Type B pancreatic cell (in vitro differentiated cells): ENCODE measurements at regions not wholly inside any gene's neighbourhood (a gene's known extent, or its start where the extent isn't known, plus 50 kb on each side); places are given as distances from the start of the nearest gene placed in this dataset.

Experiments
- DNase-seq: peaks from one replicate; pipeline ENCODE4 v3.0.0; 2021; ENCODE audit warnings: mixed read lengths; ENCODE audit not compliant: unreplicated experiment; ENCODE audit errors: extremely low spot score
- H3K27ac Mint-ChIP-seq: 2 replicates; pipeline ENCODE4 v1.8.0; 2021; ENCODE audit warnings: mild to moderate bottlenecking, mixed read lengths
- H3K27me3 Mint-ChIP-seq: 2 replicates; pipeline ENCODE4 v1.8.0; 2021; ENCODE audit warnings: mixed read lengths
- H3K36me3 Mint-ChIP-seq: 2 replicates; pipeline ENCODE4 v1.8.0; 2021; ENCODE audit warnings: mixed read lengths
- H3K4me1 Mint-ChIP-seq: one replicate; pipeline ENCODE4 v1.8.0; 2021; ENCODE audit warnings: mixed read lengths; ENCODE audit not compliant: unreplicated experiment
- H3K4me3 Mint-ChIP-seq: 2 replicates; pipeline ENCODE4 v1.8.0; 2021; ENCODE audit warnings: mild to moderate bottlenecking, mixed read lengths
- H3K9me3 Mint-ChIP-seq: 2 replicates; pipeline ENCODE4 v1.8.0; 2021; ENCODE audit warnings: mixed read lengths
- TF ChIP-seq, protein P1 (sequence below): fragments of 200-600 bp; sonication (generic); conservative IDR thresholded peaks from 2 replicates; pipeline ENCODE4 v1.5.0; 2021; ENCODE audit warnings: antibody characterized with exemption, mild to moderate bottlenecking

- H3K27ac Mint-ChIP-seq = no peak overlapping the region
- no peaks in the 10 kb centered on the region for H3K36me3 Mint-ChIP-seq
- H3K27me3 Mint-ChIP-seq = no peaks in the 10 kb centered on the region
- DNase-seq = no peak
- TF ChIP-seq, protein P1, sequence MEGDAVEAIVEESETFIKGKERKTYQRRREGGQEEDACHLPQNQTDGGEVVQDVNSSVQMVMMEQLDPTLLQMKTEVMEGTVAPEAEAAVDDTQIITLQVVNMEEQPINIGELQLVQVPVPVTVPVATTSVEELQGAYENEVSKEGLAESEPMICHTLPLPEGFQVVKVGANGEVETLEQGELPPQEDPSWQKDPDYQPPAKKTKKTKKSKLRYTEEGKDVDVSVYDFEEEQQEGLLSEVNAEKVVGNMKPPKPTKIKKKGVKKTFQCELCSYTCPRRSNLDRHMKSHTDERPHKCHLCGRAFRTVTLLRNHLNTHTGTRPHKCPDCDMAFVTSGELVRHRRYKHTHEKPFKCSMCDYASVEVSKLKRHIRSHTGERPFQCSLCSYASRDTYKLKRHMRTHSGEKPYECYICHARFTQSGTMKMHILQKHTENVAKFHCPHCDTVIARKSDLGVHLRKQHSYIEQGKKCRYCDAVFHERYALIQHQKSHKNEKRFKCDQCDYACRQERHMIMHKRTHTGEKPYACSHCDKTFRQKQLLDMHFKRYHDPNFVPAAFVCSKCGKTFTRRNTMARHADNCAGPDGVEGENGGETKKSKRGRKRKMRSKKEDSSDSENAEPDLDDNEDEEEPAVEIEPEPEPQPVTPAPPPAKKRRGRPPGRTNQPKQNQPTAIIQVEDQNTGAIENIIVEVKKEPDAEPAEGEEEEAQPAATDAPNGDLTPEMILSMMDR = no peak
- peaks cover 3% of the 10 kb centered on the region for H3K9me3 Mint-ChIP-seq
- no peak overlapping the region for H3K4me3 Mint-ChIP-seq
- peaks cover 10% of the 10 kb centered on the region for H3K4me1 Mint-ChIP-seq
Observed at GRCh38 chr6:9409126-9409525, 973.8 kb upstream of the SLC35B3 start.

DNA sequence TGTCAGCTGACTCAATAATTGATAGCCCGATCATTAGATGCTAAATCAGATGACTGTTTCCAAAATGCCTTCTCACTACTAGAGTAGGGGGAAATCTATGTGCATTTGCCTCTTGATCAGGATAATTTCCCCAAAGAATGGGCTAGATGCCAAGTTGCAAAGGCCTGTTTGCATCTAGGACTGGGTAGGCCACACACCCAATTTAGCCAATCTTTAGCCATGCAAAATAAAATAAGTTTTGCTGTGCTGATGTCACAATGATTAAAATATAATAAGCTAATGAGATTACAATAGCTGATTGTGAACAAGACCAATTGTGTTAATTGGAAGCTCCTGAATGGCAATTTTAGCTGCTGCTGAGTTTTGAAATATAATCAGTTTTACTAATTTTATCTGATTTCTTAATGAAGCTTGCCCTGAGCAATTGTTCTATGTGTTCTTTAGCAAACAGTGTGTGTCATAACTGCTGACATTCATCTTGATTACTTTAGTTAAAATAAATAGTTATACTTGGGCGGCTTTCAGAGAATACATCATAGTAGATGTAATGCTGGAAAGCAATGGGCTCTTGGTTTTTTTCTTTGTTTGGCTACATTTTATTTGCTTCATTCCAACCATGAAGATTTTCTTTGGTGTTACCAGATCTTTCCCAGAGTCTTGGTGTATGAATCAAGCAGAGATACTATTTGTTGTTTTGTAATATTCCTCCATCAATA, 973.2 kb upstream of the SLC35B3 start:
- DNase-seq = no peak
- H3K9me3 Mint-ChIP-seq = peaks cover 3% of the 10 kb centered on the region
- peaks cover 15% of the 10 kb centered on the region for H3K4me1 Mint-ChIP-seq
- H3K4me3 Mint-ChIP-seq = no peak overlapping the region
- TF ChIP-seq, protein P1 = no peak
- H3K27me3 Mint-ChIP-seq = no peaks in the 10 kb centered on the region
- H3K36me3 Mint-ChIP-seq = no peaks in the 10 kb centered on the region
- no peak overlapping the region for H3K27ac Mint-ChIP-seq

GRCh38 chr6:9405825-9406224, 970.5 kb upstream of the SLC35B3 start:
- Mint-ChIP-seq H3K9me3 (no peaks in the 10 kb centered on the region), H3K27me3 (no peaks in the 10 kb centered on the region), H3K4me1 (peaks cover 25% of the 10 kb centered on the region), H3K27ac (no peak overlapping the region), H3K4me3 (no peak overlapping the region), H3K36me3 (no peaks in the 10 kb centered on the region)
- TF ChIP-seq, protein P1 = no peak
- no peak for DNase-seq

DNA sequence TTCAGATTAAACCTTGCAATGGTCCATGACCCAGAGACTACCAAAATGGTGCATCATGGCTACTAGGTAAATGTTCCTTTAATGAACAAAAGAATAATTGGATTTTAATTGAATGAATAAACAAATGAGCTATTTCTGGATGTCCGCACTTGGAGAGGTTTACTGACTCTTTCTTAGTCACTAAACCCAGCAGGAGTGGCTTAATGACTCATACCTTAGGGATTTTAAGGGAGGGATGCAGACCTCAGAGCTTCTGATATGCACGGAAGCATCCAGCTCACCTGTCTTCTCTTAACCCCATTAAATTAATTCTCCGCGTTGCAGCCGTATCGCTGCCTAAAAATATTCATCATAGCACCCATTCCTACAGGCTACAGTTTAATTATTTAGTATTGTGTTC, 970.0 kb upstream of the SLC35B3 start:
- H3K36me3 Mint-ChIP-seq = no peaks in the 10 kb centered on the region

GRCh38 chr6:9404351-9405146, 969.2 kb upstream of the SLC35B3 start:
- no peak for DNase-seq
- Mint-ChIP-seq H3K4me1 (peaks cover 25% of the 10 kb centered on the region), H3K9me3 (no peaks in the 10 kb centered on the region), H3K27me3 (peaks cover 3% of the 10 kb centered on the region), H3K27ac (no peak overlapping the region), H3K4me3 (no peak overlapping the region), H3K36me3 (no peaks in the 10 kb centered on the region)
- TF ChIP-seq, protein P1 = no peak

More for the DNA sequence above, 970.0 kb upstream of the SLC35B3 start:
- H3K9me3 Mint-ChIP-seq = no peaks in the 10 kb centered on the region
- TF ChIP-seq, protein P1 = no peak
- peaks cover 1% of the 10 kb centered on the region for H3K27me3 Mint-ChIP-seq
- no peak overlapping the region for H3K4me3 Mint-ChIP-seq
- H3K4me1 Mint-ChIP-seq = peaks cover 25% of the 10 kb centered on the region
- no peak for DNase-seq
- no peak overlapping the region for H3K27ac Mint-ChIP-seq
